ENCODE measurements at regions not wholly inside any gene's neighbourhood (a gene's known extent, or its start where the extent isn't known, plus 50 kb on each side); places are given as distances from the start of the nearest gene placed in this dataset.

GRCh38 chr5:130578354-130578753 lies 586.7 kb downstream of the HINT1 start:
- TF ChIP-seq CTCF (IDR thresholded peaks at IDR 0.05), result no peak
- ATAC-seq (ENCODE audit: low FRiP score), result no peak
- DNase-seq (ENCODE audit: low spot score), result no peak

DNA sequence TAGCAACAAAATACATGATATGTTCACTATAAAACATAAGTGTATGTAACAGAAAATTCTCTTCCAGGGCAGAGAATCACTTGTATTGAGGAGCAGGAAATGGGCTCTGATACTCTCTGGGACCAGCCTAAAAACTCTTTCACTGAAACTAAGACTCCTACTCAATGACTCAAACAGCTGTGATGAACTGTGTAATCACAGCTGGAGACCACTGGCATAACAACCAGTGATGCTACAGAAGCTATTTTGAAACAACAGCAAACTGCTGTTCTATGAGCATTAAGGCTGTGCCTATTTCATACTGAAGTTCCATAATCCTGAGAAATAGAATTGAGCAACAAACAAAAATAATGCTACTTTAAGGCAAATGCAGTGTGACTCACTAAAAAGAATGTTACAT lies 594.0 kb downstream of the HINT1 start:
- no peak for DNase-seq (ENCODE audit: low spot score)
- no peak for TF ChIP-seq CTCF (IDR thresholded peaks at IDR 0.05)
- no peak for ATAC-seq (ENCODE audit: low FRiP score)

GRCh38 chr5:130568791-130569190 lies 596.3 kb downstream of the HINT1 start:
- DNase-seq (ENCODE audit: low spot score) (no peak), ATAC-seq (ENCODE audit: low FRiP score) (no peak)
- TF ChIP-seq CTCF (IDR thresholded peaks at IDR 0.05), result no peak

DNA sequence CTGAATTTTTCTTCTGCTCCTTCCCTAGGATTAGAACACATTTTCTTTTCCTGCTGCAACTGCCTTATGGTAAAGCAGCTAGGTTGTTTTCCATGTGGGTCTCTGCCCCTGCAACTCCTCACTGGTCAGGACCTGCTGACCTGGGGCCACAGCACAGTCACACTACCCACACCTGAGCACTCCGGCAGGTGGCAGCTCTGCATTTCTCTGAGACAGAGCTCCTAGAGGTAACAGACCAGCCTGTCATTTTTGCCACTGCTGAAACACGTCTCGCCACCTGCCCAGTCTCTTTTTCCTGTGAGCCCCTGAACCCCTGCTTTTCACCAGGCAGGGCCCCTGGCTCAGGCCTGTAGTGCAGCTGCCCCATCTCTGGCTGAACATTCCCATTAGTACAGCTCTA lies 609.6 kb downstream of the HINT1 start:
- no peak for DNase-seq (ENCODE audit: low spot score)
- no peak for ATAC-seq (ENCODE audit: low FRiP score)
- no peak for TF ChIP-seq CTCF (IDR thresholded peaks at IDR 0.05)

DNA sequence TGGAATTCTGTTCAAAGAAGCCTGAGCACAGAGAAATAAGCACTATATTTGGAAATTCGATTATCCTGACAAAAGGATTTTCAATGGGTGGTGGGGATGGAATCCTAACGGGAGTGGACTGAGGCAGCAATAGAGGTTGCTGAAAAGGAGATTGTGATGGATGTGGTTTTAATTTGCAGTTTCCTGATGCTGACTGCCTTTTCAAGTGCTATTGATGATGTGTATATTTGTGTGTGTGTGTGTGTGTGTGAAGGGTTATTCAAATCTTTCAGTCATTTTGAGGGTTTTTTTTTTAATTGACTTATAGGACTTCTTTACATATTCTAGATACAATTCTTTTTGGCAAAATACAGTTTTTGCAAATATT lies 614.5 kb downstream of the HINT1 start:
- no peak for TF ChIP-seq CTCF (IDR thresholded peaks at IDR 0.05)
- ATAC-seq (ENCODE audit: low FRiP score) (no peak), DNase-seq (ENCODE audit: low spot score) (no peak)

DNA sequence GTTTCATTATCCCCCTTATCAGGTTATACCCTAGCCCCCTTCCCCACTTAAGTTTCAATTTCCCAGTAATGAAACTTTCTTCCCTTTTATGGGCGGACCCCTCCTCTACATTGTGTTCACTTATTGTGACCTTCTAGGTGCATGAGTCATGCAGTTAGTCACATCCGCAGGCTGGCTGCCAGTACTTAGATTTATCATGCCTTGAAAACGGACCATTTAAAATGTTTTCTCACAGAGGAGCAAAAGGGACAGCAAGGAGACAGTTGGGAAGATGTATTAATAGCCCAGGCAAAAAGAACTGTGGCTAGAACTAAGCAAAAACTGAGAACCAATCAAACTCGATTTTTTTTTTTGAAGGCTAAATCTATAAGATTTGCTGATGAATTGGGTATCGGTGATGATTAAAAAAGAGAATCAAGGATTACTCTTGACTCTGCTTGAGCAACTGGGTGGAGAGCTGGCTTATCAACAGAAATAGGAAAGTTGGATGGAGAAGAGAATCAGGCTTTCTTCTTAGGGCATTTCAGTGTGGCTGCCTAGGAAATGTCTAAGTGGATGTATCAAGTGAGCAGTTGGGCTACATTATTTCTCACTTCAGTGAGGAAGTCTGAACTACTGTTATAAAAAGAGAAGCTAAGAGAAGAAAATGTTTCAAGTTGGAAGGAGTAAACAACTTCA lies 615.0 kb downstream of the HINT1 start:
- ATAC-seq (ENCODE audit: low FRiP score) (no peak), DNase-seq (ENCODE audit: low spot score) (no peak)
- no peak for TF ChIP-seq CTCF (IDR thresholded peaks at IDR 0.05)

DNA sequence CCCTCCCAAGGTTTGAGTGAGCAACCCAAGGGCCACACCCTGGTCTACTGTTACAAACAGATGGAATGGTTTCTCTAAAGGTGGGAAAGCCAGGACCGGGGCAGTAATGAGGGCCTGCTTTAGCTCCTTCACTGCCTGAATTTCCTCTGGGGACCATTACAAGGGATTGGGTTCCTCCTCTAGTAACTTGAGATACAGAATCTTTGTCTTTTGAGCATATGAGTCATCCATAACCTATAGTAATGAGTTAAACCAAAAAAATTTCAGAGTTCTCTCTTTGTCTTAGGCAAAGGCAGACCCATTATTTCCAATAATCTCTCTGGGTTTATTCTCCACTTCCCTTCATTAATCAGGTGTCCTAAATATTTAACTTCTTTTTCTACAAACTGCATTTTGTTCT lies 618.8 kb downstream of the HINT1 start:
- TF ChIP-seq CTCF (IDR thresholded peaks at IDR 0.05), result no peak
- ATAC-seq (ENCODE audit: low FRiP score) (no peak), DNase-seq (ENCODE audit: low spot score) (no peak)
